HG02885 (cell line): ENCODE measurements at regions not wholly inside any gene's neighbourhood (a gene's known extent, or its start where the extent isn't known, plus 50 kb on each side); places are given as distances from the start of the nearest gene placed in this dataset.
A peak's percentile ranks its signal among the peaks of the same experiment; 100 is the strongest.
"Not testable (repeated sequence)": the region's sequence is repeated elsewhere in the genome, so short reads cannot be mapped to it uniquely, and the experiment has no call there.

ENCODE experiments used
- ATAC-seq: cut with Tn5 transposase; IDR thresholded peaks from one replicate; pipeline ENCODE4 v1.9.1; 2021; ENCODE audit warnings: mild to moderate bottlenecking; ENCODE audit not compliant: unreplicated experiment, poor library complexity

DNA sequence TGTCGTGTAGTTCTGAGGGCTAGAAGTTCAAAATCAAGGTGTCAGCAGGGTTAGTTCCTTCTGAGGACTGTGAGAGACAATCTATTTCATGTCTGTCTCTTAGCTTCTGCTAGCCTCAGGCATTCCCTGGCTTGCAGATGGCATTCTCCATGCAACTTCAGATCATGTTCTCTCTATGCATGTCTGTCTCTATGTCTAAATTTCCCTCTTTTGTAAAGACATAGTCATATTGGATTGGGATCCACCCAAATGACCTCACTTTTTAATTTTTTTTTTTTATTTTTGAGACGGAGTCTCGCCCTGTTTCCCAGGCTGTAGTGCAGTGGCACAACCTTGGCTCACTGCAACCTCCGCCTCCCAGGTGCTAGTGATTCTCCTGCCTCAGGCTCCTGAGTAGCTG is 104.6 kb downstream of the RAP2B start:
- ATAC-seq: no peak

DNA sequence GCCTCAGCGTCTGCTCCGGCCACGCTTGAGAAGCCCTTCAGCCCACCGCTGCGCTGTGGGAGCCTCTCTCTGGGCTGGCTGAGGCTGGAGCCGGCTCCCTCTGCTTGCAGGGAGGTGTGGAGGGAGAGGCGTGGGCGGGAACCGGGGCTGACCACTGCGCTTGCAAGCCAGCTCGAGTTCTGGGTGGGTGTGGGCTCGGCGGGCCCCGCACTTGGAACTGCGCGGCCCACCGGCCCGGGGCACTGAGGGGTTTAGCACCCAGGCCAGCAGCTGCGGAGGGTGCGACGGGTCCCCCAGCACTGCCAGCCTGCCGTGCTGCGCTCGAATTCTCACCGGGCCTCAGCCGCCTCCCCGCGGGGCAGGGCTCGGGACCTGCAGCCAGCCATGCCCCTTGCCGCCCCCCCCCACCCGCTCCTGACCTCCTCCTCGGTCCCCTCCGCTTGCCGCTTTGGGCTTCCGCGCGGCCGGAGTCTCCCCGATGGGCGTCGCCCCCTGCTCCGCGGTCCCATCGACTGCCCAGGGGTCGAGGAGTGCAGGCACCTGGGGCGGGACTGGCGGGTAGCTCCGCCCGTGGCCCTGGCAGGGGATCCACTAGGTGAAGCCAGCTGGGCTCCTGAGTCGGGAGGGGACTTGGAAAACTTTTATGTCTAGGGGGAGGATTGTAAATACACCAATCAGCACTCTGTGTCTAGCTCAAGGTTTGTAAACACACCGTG is 106.7 kb downstream of the RAP2B start:
- ATAC-seq: no peak

DNA sequence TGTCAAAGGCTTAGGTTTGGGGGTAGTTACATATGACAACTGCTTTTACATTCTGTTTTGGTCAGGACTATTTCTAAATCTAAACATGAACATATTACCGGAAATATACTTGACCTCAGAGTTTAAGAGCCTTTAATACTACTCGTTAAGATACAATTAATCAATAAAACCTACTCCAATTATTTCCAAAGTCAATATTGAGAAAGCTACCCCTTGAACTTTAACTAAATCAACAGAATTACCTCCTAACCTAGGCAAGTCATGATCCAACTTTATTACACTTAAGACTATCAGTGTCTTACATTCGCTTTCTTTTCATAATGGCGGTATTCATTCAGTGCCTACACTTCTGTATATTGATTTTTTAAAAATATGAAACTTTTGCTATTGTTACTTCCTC is 107.7 kb downstream of the RAP2B start:
- ATAC-seq: no peak

DNA sequence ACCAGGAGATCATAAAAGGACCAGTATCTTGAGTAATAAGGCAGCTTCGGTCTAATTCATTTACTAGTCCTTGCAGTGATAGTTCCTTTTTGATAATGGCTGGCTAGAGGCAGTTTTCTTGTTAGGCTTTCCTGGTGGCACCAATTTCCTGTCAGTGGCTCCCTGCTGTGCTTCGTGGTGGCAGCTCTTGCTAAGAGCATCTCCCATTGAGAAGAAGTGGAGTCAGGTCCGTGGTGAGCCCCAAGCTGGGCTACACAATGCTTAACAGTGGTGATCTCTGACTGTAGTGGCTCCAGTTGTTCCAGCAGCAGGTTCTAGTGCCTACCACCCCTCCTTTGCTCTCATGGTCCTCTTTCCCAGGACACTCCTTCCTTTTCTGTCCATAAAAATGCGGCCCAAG is 111.2 kb downstream of the RAP2B start:
- ATAC-seq: no peak

DNA sequence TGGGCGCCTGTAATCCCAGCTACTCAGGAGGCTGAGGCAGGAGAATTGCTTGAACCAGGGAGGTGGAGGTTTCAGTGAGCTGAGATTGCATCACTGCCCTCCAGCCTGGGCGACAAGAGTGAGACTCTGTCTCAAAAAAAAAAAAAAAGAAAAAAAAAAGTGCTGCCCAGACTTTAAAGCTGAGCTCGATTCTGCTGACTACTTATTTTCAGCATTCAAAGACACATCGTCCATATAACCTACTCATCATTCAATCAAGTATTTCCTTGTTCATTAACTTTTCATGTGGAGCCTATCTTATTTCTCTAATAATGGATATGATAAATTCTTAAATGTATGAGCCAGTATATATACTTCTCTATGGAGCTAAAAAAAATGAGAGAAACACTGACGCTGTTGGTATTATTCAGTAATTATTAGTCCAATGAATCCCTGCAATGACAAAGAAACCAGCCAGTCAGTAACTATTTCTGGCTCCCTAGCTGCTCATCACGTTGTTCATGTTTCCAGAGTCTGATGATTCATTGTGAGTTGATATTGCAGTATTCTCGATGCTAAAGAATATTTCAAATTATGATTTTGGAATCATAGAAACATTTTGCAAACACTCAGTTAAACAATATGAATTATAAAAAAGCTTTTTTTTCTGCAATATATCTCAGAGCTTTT is 111.9 kb downstream of the RAP2B start:
- no peak for ATAC-seq

DNA sequence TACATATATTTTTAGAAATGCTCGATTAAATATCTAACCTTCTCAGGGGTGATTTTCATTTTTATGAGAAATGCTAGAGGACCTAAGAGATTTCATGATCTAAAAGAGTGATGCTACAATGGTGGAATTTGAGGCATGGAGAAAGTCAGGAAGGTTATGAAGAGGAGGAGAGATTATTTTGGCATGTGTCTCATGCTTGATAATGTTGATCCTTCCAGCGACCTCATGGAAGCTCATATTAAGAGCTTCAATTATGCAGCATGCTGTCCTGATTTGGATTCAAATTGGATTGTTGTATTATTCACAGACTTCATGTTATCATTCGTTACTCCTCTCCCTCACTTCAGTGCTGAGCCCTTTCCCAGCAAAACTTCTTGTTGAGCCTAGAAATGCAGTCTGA is 112.5 kb downstream of the RAP2B start:
- no peak for ATAC-seq

DNA sequence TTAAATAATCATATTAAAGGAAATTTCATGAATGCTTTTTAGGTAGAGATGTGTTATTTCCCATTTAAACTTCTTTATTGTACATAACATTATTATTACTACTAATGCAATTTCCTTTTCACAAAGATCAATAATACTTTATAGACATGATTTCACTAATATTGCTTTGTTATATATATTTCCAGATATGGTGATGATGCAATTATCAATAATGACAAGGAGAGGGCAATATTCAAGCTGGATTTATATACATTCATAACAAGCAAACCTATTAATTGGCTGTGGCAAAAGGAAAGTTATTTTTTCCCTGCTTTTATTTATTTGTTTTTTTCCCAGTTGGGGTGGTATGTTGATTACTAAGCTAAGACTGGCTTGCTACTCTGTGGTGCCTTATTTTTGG is 113.5 kb downstream of the RAP2B start:
- ATAC-seq: no peak

DNA sequence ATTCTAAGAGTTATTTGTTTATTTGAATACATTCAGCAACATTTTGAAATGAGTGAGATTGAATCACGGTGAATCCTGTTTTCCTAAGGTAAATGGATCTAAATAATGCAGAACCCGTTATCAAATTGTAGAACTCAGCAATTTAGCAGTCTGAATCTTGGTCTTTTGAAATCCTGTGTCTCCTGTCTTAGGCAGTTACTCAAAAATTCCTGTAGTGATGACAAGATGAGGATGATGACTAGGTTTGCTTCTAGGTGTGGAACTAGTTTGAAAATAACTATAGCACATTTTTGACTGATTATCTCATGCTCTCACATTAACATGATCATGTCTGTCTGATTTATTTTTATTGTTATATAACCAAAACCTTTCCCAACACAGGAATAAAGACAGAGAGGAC is 115.0 kb downstream of the RAP2B start:
- ATAC-seq: no peak

DNA sequence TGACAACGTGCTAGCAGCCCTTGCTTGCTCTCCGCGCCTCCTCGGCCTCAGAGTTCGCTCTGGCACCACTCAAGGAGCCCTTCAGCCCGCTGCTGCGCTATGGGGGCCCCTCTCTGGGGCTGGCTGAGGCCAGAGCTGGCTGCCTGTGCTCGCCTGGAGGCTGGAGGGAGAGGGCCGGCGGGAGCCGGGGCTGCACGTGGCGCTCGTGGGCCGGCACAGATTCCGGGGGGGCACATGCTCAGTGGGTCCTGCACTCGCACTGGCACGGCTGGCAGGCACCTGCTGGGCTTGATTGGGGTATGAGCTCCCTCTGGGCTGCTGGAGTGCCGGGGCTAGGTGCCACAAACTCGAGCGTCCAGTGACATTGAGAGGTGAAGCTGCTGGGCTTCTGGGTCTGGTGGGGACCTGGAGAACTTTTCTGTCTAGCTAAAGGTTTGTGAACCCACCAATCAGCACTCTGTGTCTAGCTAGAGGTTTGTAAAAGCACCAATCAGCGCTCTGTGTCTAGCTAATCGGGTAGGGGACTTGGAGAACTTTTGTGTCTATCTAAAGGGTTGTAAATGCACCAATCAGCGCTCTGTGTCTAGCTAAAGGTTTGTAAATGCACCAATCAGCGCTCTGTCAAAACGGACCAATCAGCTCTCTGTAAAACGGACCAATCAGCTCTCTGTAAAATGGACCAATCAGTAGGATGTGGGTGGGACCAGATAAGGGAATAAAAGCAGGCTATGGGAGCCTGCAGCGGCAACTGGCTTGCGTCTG is 119.4 kb downstream of the RAP2B start:
- not testable (repeated sequence) for ATAC-seq

DNA sequence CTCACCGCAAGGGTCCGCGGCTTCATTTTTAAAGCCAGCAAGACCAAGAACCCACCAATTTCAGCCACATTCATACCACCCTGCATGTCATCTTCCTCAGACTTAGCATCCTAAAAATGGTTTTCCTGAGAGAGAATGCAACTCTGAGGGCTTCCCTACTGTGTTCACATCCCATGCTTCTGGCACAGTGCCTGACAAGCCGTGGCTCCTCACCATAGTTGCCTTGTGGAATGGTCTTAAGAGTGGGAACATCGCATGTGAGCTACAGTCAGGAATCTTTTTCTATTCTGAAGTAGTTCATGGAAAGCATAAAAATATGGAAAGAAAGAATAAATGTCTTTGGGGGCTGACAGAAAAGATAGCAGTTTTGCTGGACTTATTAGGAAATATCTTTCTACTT is 120.3 kb downstream of the RAP2B start:
- no peak for ATAC-seq

DNA sequence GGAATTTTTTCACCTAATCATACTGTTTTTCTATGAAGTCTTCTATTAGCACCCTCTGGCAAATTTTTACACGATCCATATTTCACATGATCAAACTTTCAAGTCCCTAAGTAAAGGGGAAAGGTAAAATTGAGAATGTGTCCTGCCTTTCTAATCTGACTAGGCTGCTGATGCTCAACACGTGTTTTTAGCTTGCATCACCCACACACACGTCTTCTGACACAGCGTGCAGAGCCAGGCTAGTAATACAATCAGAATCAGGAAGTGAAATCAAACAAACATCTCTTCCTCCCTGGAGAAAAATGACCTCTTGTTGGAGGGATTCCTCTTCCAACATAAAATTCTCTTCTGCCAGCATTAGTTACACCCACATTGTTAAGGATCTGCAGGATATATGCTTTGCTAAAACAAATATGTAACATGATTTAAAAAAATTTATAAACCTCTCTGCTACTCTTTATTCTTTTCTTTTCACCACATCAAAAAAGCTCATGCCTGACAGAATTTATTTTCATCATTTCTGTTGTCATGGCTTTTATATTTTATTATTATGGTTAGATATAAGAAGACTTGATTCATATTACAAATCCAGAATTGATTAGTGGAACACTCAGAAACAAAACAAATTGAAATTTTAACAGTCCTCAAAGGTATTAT is 122.4 kb downstream of the RAP2B start:
- peak; percentile 87 for ATAC-seq

DNA sequence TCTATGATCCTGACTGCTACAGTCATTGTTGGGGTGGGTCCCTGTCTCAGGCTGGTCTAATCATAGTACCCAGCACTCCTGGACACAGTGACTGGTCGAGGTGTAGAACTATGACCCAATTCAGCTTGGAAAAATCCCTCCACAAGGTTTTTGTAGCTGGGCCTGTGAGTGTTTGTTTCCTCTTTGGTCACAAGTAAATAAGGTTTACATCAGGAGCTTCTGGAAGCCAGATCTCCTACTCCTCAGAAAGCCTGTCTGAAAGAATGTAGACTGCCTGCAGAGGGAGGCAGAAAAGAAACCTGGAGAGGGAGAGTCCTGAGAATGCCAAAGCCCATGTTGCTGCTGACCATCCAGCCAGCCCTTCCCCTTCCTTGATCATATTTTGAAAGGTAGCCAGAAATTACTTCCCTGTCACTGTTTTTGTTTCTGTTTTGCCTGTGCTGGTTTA is 123.2 kb downstream of the RAP2B start:
- ATAC-seq: no peak

DNA sequence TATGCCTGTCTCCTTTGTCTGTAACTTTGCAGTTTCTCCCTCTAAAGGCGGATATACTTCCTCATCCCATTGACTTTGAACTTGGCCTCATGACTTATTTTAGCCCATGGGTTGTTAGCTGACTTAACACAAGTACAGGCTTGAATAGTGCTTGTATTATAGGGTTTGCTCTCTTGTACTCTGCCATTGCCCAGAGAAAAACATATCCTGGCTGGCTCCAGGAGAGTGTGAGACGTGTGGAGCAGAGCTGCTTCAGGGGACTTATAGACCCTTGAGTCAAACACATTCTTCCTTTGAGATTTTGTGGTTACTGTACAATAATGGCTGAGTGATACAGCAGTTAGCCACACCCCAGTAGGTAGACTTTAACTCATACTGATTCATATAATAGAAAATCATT is 124.0 kb downstream of the RAP2B start:
- no peak for ATAC-seq

DNA sequence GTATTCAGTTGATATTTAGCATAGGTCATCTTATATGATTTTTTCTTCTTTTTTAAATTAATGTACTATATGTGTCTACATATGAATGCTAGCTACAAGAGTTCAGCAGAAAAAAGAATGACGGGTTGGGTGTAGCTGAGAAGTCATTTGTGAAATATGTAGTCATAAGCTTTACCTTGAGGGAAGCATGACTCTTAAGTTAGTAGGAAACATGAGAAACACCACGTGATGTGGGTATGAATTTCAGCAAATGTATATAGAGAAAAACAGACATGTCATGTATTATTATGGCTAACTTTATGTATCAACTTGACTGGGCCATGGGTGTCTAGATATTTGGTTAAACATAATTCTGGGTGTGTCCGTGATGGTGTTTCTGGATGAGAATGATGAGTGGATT is 125.0 kb downstream of the RAP2B start:
- ATAC-seq: no peak

DNA sequence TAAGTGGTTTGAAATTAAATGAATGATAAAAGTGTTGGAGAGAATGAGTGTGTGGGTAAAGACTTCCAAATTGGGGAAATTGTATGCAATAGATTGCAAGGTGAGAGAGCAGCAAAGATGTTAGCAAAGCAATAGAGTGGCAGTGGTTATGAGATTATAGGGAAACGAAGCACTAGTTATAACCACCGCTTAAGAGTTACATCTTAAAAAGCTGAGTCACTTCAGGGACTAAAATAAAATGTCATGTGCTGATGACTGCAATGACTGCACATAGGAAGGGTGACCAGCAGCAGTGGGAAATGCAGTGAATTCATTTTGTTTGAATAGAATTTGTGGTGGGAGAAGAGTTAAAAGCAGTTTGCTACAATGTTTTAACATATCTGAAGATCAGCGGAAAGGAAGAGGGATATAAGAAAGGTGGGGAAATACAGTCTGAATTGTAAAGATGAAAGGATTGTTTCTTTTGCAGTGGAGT is 127.3 kb downstream of the RAP2B start:
- ATAC-seq: no peak

DNA sequence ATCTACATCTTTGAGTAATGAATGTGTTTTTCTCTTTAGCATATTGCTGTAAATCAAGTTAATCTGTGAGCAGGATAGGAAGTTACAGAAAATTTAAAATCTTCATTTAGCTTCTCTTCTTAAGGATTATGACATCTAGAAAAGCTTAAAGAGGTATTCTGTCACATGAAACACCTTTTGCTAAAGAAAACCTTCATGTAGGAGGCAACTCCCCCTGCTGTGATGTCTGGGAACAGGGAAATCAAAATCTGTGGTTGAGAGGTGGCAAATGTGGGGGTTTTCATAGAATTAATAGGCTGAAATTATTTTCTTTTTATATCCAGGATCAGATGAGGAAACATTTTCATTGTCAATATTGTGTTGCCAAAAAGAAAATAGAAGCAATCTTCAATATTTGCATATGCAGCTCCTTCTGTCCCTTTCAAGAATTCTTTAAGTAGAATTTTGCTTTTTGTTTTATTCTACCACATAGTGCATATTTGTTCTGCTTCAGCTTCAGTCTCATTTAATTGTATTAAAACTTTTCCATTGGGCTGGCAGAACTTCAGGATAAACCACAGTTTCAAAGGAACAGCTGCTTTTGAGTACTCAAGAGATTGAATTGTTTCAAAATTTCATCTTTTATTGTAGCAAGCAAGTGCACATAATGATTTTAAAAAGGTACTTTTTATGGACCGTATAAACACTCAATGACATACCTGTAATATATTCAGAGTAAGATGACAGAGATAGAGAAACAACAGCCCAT is 128.4 kb downstream of the RAP2B start:
- no peak for ATAC-seq

DNA sequence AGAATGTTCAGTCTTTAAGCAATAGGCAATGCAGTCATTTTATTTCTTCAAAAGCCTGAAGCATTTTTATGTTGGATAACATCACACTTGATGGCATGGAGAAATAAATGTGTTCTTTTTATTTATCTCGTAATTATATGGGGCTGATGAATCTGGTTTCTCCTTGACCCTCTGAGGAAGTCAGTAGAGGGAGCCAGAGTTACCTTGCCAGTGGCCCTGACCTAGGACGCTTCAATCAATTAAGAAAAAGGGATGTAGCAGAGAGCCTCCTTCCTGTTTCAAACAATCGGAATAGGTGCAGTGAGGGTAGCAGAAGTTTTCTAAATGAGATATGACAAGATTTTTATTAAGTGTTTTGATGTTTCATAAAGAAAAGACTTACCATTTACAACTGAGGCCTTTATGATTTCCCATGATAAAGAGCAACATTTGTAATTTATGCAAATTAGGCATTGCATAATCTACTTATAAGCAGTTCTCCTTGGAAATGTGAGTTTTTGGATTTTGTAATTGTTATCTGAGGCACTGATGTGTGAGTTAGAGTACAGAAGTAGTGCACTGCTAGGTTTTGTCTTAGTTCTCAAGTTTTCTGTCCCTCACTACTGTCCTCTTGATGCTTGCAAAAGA is 129.1 kb downstream of the RAP2B start:
- ATAC-seq: peak; percentile 66

DNA sequence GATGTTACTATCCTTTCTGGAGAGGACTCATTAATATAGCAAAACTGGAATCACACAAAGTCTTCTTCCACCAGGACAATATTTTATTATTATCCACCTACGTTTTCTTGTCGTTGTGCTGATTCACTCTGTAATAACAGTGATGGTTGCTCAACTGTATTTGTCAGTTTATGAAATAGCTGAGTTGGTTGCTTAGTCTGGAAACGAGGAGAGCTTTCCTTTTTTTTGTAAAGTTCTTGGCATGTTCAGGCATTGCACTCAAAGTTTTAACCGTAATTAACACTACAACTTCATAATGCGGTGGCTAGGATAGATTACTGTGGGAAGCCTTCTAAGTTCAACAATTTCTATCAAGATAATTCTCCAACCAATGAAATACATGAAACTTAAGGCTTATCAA is 131.2 kb downstream of the RAP2B start:
- ATAC-seq: no peak

DNA sequence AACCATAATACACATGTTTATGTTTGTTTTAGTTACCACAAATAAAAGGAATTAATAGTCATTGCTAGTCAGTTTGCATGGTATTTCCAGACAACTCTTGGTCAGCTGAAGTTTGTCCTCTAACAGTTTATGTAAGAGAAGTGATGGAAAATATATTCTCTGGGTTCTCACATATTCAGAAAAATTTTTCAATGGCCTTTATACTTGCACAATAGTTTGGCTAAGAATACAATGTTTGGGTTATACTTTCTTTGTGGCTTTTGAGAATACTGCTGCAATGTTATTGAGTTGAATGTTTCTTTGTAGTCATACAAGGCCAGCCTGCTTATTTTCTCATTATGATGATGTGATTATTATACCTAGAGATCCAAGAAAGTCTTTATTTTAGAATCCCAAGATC is 133.9 kb downstream of the RAP2B start:
- ATAC-seq: no peak

DNA sequence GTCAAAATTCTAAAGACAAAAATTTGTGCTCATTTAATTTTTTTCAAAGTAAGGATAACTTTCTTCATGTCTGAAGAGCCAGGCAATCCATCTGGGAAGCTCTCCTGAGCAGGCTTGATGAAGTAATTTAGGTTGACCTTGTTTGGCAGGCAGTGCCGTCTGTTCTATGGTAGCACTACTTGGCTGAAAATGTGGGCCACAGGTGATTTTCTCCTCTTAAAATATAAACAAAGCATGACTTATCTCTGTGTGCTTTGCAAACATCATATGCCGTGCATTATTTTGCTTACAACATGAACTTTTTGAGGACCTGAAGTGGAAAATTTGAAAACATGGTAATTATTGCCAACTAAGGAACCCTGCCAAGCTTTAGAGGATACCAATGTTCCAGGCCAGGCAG is 143.2 kb downstream of the RAP2B start:
- ATAC-seq: no peak
